NCI-H146 (cell line): ENCODE measurements at regions not wholly inside any gene's neighbourhood (a gene's known extent, or its start where the extent isn't known, plus 50 kb on each side); places are given as distances from the start of the nearest gene placed in this dataset.

Experiments used
- DNase-seq: peaks from one replicate; lab custom pipeline; 2025; lab: John Stamatoyannopoulos, UW

GRCh38 chr11:40062616-40063015 is 1396.8 kb downstream of the LRRC4C start:
- DNase-seq, result no peak

GRCh38 chr11:40061221-40061620 is 1398.2 kb downstream of the LRRC4C start:
- no peak for DNase-seq

- DNase-seq, result no peak
Measured at GRCh38 chr11:40054631-40055030, 1404.8 kb downstream of the LRRC4C start.

- no peak for DNase-seq
Measured at GRCh38 chr11:40045312-40045711, 1414.1 kb downstream of the LRRC4C start.

- no peak for DNase-seq
Measured at GRCh38 chr11:40037005-40037404, 1422.4 kb downstream of the LRRC4C start.

- no peak for DNase-seq
Measured at GRCh38 chr11:40032331-40032730, 1427.1 kb downstream of the LRRC4C start.

- no peak for DNase-seq
Measured at GRCh38 chr11:40030867-40031266, 1428.6 kb downstream of the LRRC4C start.

- no peak for DNase-seq
Measured at GRCh38 chr11:40029391-40029790, 1430.1 kb downstream of the LRRC4C start.

GRCh38 chr11:40027720-40028119 is 1431.7 kb downstream of the LRRC4C start:
- DNase-seq, result no peak

GRCh38 chr11:40023724-40024123 is 1435.7 kb downstream of the LRRC4C start:
- DNase-seq, result no peak

GRCh38 chr11:40010011-40010410 is 1449.4 kb downstream of the LRRC4C start:
- DNase-seq, result no peak

- no peak for DNase-seq
Measured at GRCh38 chr11:39992551-39992950, 1466.9 kb downstream of the LRRC4C start.

- DNase-seq, result no peak
Measured at GRCh38 chr11:39990421-39990831, 1469.0 kb downstream of the LRRC4C start.

- no peak for DNase-seq
Measured at GRCh38 chr11:39975091-39975490, 1484.4 kb downstream of the LRRC4C start.

GRCh38 chr11:39972461-39972860 is 1487.0 kb downstream of the LRRC4C start:
- DNase-seq, result no peak

GRCh38 chr11:39971938-39972337 is 1487.5 kb downstream of the LRRC4C start:
- no peak for DNase-seq

GRCh38 chr11:39968071-39968470 is 1491.4 kb downstream of the LRRC4C start:
- no peak for DNase-seq

- DNase-seq, result no peak
Measured at GRCh38 chr11:39965701-39966100, 1493.8 kb downstream of the LRRC4C start.

- no peak for DNase-seq
Measured at GRCh38 chr11:39960206-39960605, 1499.2 kb downstream of the LRRC4C start.

GRCh38 chr11:39932966-39933365 is 1526.5 kb downstream of the LRRC4C start:
- DNase-seq, result no peak

- no peak for DNase-seq
Measured at GRCh38 chr11:39917256-39917655, 1542.2 kb downstream of the LRRC4C start.

- DNase-seq, result no peak
Measured at GRCh38 chr11:39910087-39910486, 1549.4 kb downstream of the LRRC4C start.

- no peak for DNase-seq
Measured at GRCh38 chr11:39860931-39861330, 1598.5 kb downstream of the LRRC4C start.

- DNase-seq, result no peak
Measured at GRCh38 chr11:39817241-39817640, 1642.2 kb downstream of the LRRC4C start.

- DNase-seq, result no peak
Measured at GRCh38 chr11:39810358-39810757, 1649.1 kb downstream of the LRRC4C start.
